ENCODE measurements at regions not wholly inside any gene's neighbourhood (a gene's known extent, or its start where the extent isn't known, plus 50 kb on each side); places are given as distances from the start of the nearest gene placed in this dataset.

DNA sequence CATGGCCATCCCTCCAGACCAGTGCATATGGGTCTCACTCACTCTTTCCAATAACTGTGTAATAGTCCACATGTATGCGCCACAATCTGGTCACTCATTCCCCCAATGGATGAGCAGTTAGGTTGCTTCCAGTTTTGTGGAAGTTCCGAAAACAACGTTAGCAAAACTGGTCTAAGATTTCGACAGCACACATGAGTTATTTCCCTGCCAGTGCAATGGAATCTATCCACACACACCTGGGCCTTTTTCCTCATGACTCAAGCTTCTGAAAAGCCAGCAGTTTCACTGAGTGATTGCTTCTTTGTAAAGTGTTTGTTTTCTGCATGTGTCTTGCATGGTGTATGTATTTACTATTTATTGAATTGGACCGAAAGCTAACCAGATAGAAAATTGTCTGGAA is 58.8 kb upstream of the FHIP2A start:
- H3K27ac Mint-ChIP-seq (ENCODE audit: unreplicated experiment), result no peak overlapping the region
- TF ChIP-seq, protein P1, sequence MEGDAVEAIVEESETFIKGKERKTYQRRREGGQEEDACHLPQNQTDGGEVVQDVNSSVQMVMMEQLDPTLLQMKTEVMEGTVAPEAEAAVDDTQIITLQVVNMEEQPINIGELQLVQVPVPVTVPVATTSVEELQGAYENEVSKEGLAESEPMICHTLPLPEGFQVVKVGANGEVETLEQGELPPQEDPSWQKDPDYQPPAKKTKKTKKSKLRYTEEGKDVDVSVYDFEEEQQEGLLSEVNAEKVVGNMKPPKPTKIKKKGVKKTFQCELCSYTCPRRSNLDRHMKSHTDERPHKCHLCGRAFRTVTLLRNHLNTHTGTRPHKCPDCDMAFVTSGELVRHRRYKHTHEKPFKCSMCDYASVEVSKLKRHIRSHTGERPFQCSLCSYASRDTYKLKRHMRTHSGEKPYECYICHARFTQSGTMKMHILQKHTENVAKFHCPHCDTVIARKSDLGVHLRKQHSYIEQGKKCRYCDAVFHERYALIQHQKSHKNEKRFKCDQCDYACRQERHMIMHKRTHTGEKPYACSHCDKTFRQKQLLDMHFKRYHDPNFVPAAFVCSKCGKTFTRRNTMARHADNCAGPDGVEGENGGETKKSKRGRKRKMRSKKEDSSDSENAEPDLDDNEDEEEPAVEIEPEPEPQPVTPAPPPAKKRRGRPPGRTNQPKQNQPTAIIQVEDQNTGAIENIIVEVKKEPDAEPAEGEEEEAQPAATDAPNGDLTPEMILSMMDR (IDR thresholded peaks at IDR 0.05; ENCODE audit: partially characterized antibody, unreplicated experiment), result no peak
- H3K4me1 Mint-ChIP-seq (ENCODE audit: low read depth, unreplicated experiment), result peaks cover 4% of the 10 kb centered on the region
- no peaks in the 10 kb centered on the region for H3K36me3 Mint-ChIP-seq (ENCODE audit: unreplicated experiment)
- no peak for DNase-seq
- peaks cover 3% of the 10 kb centered on the region for H3K27me3 Mint-ChIP-seq (ENCODE audit: unreplicated experiment)
- H3K4me3 Mint-ChIP-seq (ENCODE audit: unreplicated experiment), result no peak overlapping the region
- H3K9me3 Mint-ChIP-seq (ENCODE audit: unreplicated experiment), result peaks cover 1% of the 10 kb centered on the region

DNA sequence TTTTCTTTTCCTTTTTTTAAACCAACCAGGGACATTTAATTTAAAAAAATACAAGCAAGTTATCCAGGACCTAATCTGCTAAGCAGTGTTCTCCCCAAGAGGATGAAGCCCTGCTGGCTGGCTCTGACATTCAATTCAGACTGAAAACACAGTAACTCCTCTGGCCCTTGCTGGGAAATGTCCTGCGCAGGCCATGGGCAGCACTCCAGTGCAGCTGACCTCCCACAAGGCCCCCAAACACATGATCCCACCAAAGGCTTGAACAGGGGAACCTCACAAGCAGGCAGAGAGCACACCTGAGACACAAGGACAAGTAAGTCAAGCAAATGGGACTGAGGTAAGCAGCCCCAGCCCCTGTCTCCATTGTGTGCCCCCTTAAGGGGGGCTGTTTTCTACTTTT is 56.9 kb upstream of the FHIP2A start:
- no peak overlapping the region for H3K27ac Mint-ChIP-seq (ENCODE audit: unreplicated experiment)
- H3K27me3 Mint-ChIP-seq (ENCODE audit: unreplicated experiment), result peaks cover 5% of the 10 kb centered on the region
- no peaks in the 10 kb centered on the region for H3K36me3 Mint-ChIP-seq (ENCODE audit: unreplicated experiment)
- TF ChIP-seq, protein P1 (IDR thresholded peaks at IDR 0.05; ENCODE audit: partially characterized antibody, unreplicated experiment), result no peak
- H3K4me3 Mint-ChIP-seq (ENCODE audit: unreplicated experiment), result no peak overlapping the region
- peaks cover 4% of the 10 kb centered on the region for H3K4me1 Mint-ChIP-seq (ENCODE audit: low read depth, unreplicated experiment)
- peaks cover 1% of the 10 kb centered on the region for H3K9me3 Mint-ChIP-seq (ENCODE audit: unreplicated experiment)
- DNase-seq, result no peak

DNA sequence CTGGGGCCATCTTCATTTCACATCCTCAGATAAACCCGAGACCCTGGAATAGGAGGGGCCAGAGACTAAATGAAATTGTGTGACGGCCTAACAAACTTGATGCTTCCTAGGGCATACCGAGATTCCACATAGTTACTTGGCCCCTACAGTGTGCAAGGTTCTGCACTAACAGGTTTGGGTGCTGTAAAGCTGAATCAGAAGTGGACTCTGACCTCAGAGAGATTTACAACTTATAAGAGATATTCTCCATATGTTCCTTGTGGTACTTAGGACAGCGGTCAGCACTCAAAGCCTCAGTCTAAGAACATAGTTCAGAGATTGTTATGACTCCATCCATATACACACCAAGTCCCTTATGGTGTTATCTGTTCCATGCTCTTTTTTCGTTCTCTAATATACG is 55.1 kb upstream of the FHIP2A start:
- H3K4me1 Mint-ChIP-seq (ENCODE audit: low read depth, unreplicated experiment), result peaks cover 3% of the 10 kb centered on the region
- DNase-seq, result no peak
- no peaks in the 10 kb centered on the region for H3K36me3 Mint-ChIP-seq (ENCODE audit: unreplicated experiment)
- TF ChIP-seq, protein P1 (IDR thresholded peaks at IDR 0.05; ENCODE audit: partially characterized antibody, unreplicated experiment), result no peak
- H3K4me3 Mint-ChIP-seq (ENCODE audit: unreplicated experiment), result peak overlapping the region; percentile 44
- peaks cover 1% of the 10 kb centered on the region for H3K9me3 Mint-ChIP-seq (ENCODE audit: unreplicated experiment)
- no peak overlapping the region for H3K27ac Mint-ChIP-seq (ENCODE audit: unreplicated experiment)
- peaks cover 5% of the 10 kb centered on the region for H3K27me3 Mint-ChIP-seq (ENCODE audit: unreplicated experiment)

DNA sequence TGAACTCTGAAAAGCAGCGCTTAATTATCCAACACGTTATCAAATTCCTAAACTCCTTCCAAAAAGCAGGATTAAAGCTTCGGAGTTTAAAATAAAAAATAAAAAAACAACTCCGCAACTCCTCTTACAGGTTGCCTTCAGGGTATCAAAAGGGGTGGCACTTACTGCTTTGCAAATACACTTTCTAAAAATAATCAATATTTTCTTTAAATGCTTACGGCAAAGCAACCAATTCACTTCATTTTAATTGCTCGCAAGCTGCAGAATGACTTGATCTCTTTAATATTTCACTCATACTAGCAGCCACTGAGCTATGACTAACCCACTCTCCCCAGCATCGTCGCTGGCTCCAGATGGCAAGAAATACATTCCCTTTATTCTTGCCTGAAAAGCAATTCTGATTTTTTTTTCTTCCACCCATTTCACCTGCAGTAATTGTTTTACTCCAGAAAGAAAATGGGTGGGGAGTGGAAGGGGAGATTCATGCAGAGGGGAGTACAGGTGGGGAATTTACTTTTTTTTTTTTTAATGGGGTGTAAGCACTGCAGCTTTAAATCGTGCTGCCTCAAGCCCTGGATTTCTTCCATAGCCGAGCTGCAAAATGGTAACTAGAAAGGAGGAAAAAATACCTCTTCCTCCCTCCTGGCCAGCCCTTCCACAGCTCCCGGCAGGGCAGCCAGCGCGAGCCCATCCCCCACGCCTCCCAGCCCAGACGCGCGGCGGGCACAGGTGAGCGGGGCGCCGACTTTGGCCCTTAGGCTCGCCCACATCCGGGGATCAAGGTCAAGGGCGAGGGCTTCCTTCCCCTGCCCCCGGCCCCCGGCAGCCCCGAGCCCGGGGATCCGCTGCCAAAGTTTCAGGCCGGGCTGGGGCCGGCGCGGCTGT is 54.2 kb upstream of the FHIP2A start:
- H3K4me1 Mint-ChIP-seq (ENCODE audit: low read depth, unreplicated experiment), result no peaks in the 10 kb centered on the region
- H3K27ac Mint-ChIP-seq (ENCODE audit: unreplicated experiment), result no peak overlapping the region
- peak overlapping the region; percentile 86 for H3K4me3 Mint-ChIP-seq (ENCODE audit: unreplicated experiment)
- DNase-seq, result peak; percentile 29
- TF ChIP-seq, protein P1 (IDR thresholded peaks at IDR 0.05; ENCODE audit: partially characterized antibody, unreplicated experiment), result no peak
- peaks cover 1% of the 10 kb centered on the region for H3K9me3 Mint-ChIP-seq (ENCODE audit: unreplicated experiment)
- H3K36me3 Mint-ChIP-seq (ENCODE audit: unreplicated experiment), result no peaks in the 10 kb centered on the region
- peaks cover 2% of the 10 kb centered on the region for H3K27me3 Mint-ChIP-seq (ENCODE audit: unreplicated experiment)

All from glutamatergic neuron (in vitro differentiated cells).